Mesenchymal stem cell (in vitro differentiated cells and primary cell): ENCODE measurements at regions not wholly inside any gene's neighbourhood (a gene's known extent, or its start where the extent isn't known, plus 50 kb on each side); places are given as distances from the start of the nearest gene placed in this dataset.

Experiments used
- DNase-seq: peaks from one replicate; pipeline ENCODE4 v3.0.0-alpha.2; 2013
- H2AFZ ChIP-seq: one replicate; pipeline ENCODE4 v1.6.1; 2013; ENCODE audit warnings: low read depth, mild to moderate bottlenecking, control low read depth, inconsistent platforms, low read length, moderate library complexity
- H2AK5ac ChIP-seq: 2 replicates; pipeline ENCODE4 v1.6.1; 2013; ENCODE audit warnings: low read length, moderate library complexity, mild to moderate bottlenecking, inconsistent platforms; ENCODE audit not compliant: severe bottlenecking
- H2BK120ac ChIP-seq: one replicate; pipeline ENCODE4 v1.6.1; 2013; ENCODE audit warnings: low read depth, mild to moderate bottlenecking, inconsistent platforms, low read length, moderate library complexity
- H2BK12ac ChIP-seq, 2 experiments: one replicate each; pipeline ENCODE4 v1.6.1; 2013; ENCODE audit warnings: inconsistent platforms in 2 of 2, low read length in 2 of 2, mild to moderate bottlenecking in 2 of 2, moderate library complexity in 2 of 2, control low read depth in 1 of 2
- H2BK15ac ChIP-seq: one replicate; pipeline ENCODE4 v1.6.1; 2013; ENCODE audit warnings: mild to moderate bottlenecking, low read depth, inconsistent platforms; ENCODE audit not compliant: poor library complexity, severe bottlenecking
- H2BK5ac ChIP-seq: 2 replicates; pipeline ENCODE4 v1.6.1; 2013; ENCODE audit warnings: low read depth, mild to moderate bottlenecking, low read length, control low read depth, inconsistent platforms; ENCODE audit not compliant: poor library complexity, severe bottlenecking
- H3K14ac ChIP-seq, 2 experiments: one replicate each; pipeline ENCODE4 v1.6.1; 2013; ENCODE audit warnings: inconsistent platforms in 2 of 2, low read length in 2 of 2, control low read depth in 1 of 2, mild to moderate bottlenecking in 1 of 2, moderate library complexity in 1 of 2
- H3K18ac ChIP-seq, 2 experiments: one replicate each; pipeline ENCODE4 v1.6.1; 2013; ENCODE audit warnings: inconsistent platforms in 2 of 2, low read length in 2 of 2, control low read depth in 1 of 2, low read depth in 1 of 2, mild to moderate bottlenecking in 1 of 2
- H3K23ac ChIP-seq, 2 experiments: one replicate each; pipeline ENCODE4 v1.6.1; 2013; ENCODE audit warnings: inconsistent platforms in 2 of 2, low read length in 2 of 2, mild to moderate bottlenecking in 2 of 2, moderate library complexity in 2 of 2, control low read depth in 1 of 2
- H3K27ac ChIP-seq: 2 replicates; pipeline ENCODE4 v1.5.1; 2013; ENCODE audit warnings: mild to moderate bottlenecking, moderate library complexity, low read length, control low read depth, inconsistent platforms; ENCODE audit not compliant: poor library complexity, severe bottlenecking
- H3K27me3 ChIP-seq, 2 experiments: 2 replicates each; pipeline versions ENCODE4 v1.6.1 to v1.7.0; 2013; ENCODE audit warnings: low read length in 2 of 2, mild to moderate bottlenecking in 2 of 2, moderate library complexity in 2 of 2, control low read depth in 1 of 2, inconsistent platforms in 1 of 2; ENCODE audit not compliant: control insufficient read depth in 1 of 2, insufficient read depth in 1 of 2
- H3K36me3 ChIP-seq, 2 experiments: 2 replicates each; pipeline versions ENCODE4 v1.6.1 to v1.7.0; 2013; ENCODE audit warnings: low read length in 2 of 2, control low read depth in 1 of 2, inconsistent platforms in 1 of 2, low read depth in 1 of 2, mild to moderate bottlenecking in 1 of 2; ENCODE audit not compliant: insufficient read depth in 2 of 2, control insufficient read depth in 1 of 2
- H3K4ac ChIP-seq, 2 experiments: one replicate each; pipeline ENCODE4 v1.6.1; 2013; ENCODE audit warnings: inconsistent platforms in 2 of 2, low read length in 2 of 2, mild to moderate bottlenecking in 2 of 2, moderate library complexity in 2 of 2, control low read depth in 1 of 2, low read depth in 1 of 2
- H3K4me1 ChIP-seq: 2 replicates; pipeline ENCODE4 v1.6.1; 2013; ENCODE audit warnings: low read depth, low read length, control low read depth; ENCODE audit not compliant: control insufficient read depth, insufficient read depth
- H3K4me2 ChIP-seq: 2 replicates; pipeline ENCODE4 v1.6.1; 2013; ENCODE audit warnings: low read length, mild to moderate bottlenecking, inconsistent platforms; ENCODE audit not compliant: poor library complexity, severe bottlenecking
- H3K4me3 ChIP-seq, 2 experiments: 2 replicates each; pipeline versions ENCODE4 v1.5.1 to v1.7.0; 2013; ENCODE audit warnings: low read length in 2 of 2, mild to moderate bottlenecking in 2 of 2, control low read depth in 1 of 2, low read depth in 1 of 2; ENCODE audit not compliant: insufficient read depth in 1 of 2
- H3K79me1 ChIP-seq: replicated peaks from 2 replicates; pipeline ENCODE4 v1.6.1; 2013; ENCODE audit warnings: mild to moderate bottlenecking, control low read depth, low read length, inconsistent platforms; ENCODE audit not compliant: poor library complexity, severe bottlenecking
- H3K9ac ChIP-seq: 2 replicates; pipeline ENCODE4 v1.7.0; 2013; ENCODE audit warnings: mild to moderate bottlenecking, low read length, moderate library complexity
- H3K9me3 ChIP-seq: 2 replicates; pipeline ENCODE4 v1.7.0; 2013; ENCODE audit warnings: mild to moderate bottlenecking, low read length; ENCODE audit not compliant: control insufficient read depth
- H4K8ac ChIP-seq: one replicate; pipeline ENCODE4 v1.6.1; 2013; ENCODE audit warnings: inconsistent platforms, mild to moderate bottlenecking, low read length, moderate library complexity
- H4K91ac ChIP-seq: one replicate; pipeline ENCODE4 v1.6.1; 2013; ENCODE audit warnings: mild to moderate bottlenecking, low read length, inconsistent platforms
- WGBS: methylation state at CpG from one replicate; pipeline ENCODE4 v1.1.7; 2013; ENCODE audit warnings: mixed read lengths; 5-methylcytosine and 5-hydroxymethylcytosine counted together

DNA sequence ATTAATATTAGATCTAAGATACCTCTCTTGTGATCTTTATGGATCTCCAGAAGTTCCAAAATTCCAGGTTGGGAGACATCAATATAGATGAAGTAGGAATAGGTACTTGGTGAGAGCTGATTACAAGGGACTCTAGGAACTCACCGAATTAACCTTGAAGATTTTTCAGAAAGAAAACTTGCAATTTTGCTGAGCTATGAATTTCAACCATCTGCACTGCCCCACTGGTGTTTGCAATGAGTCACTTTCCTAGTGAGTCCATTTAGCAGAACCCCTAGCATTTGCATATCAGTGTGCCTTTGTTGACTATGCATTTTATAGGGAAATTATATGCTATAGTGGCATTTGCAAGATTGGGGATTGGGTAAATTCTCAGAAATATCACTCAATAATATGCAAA is 122.0 kb downstream of the CTNND1 start:
- Histone ChIP-seq H2BK15ac (no peak overlapping the region), H2BK5ac (no peak overlapping the region), H3K36me3 (no peaks in the 10 kb centered on the region), H3K27ac (no peak overlapping the region), H2BK12ac (no peak overlapping the region), H3K79me1 (no peaks in the 10 kb centered on the region), H4K91ac (no peak overlapping the region), H3K18ac (no peak overlapping the region), H3K14ac (no peak overlapping the region), H3K4me3 (no peak overlapping the region), H3K9me3 (no peaks in the 10 kb centered on the region), H3K23ac (no peak overlapping the region), H3K9ac (no peak overlapping the region), H2BK120ac (no peak overlapping the region), H3K27me3 (no peaks in the 10 kb centered on the region), H2AFZ (no peak overlapping the region), H2AK5ac (no peak overlapping the region), H3K4me2 (no peak overlapping the region), H3K4ac (no peak overlapping the region), H3K4me1 (no peaks in the 10 kb centered on the region), H4K8ac (no peak overlapping the region)
- no peak for DNase-seq
- 100% methylated on average over 1 of the region's 1 CpG for WGBS

DNA sequence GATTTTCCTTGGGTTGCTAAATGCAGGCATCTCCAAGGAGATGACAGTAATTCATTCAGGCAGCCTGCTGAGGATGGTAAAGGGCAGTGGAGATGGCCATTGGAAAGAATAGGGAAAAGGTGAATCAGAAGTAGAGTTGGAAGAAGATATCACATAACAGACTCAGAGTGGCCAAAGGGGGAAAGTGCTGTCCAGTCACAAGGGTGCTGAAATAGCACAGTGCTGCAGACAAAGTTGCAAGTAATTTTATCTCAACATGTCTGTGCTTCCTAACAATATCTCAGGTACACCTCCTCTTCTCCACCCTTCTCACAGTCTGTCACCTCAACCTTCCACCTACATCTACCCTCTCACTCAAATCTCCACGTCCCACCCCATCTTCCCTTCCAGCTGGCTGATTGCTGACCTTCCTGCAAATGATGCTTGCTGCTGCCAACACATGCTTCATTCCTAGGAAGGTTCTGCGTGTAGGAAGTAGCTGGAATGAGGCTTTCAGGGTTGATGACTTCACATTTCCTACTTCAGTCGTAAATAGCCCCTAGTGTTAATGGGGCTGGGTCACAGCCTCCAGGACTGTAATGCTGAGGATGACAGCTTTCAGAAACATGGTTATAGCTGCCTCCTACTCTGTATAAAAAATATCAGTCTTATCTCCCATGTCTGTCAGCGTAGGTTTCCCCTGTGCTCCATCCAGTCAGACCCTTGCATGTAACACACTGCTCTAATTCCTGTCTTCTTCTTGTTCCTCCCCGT is 123.9 kb downstream of the CTNND1 start:
- Histone ChIP-seq H2BK5ac (no peak overlapping the region), H3K4me3 (no peak overlapping the region), H4K8ac (no peak overlapping the region), H3K4me1 (no peaks in the 10 kb centered on the region), H3K18ac (no peak overlapping the region), H2AK5ac (no peak overlapping the region), H3K27ac (no peak overlapping the region), H3K36me3 (no peaks in the 10 kb centered on the region), H3K79me1 (no peaks in the 10 kb centered on the region), H2AFZ (no peak overlapping the region), H2BK12ac (no peak overlapping the region), H3K4me2 (no peak overlapping the region), H3K14ac (no peak overlapping the region), H2BK120ac (no peak overlapping the region), H3K9me3 (no peaks in the 10 kb centered on the region), H3K9ac (no peak overlapping the region), H2BK15ac (no peak overlapping the region), H3K23ac (no peak overlapping the region), H3K27me3 (no peaks in the 10 kb centered on the region), H4K91ac (no peak overlapping the region), H3K4ac (no peak overlapping the region)
- DNase-seq, result no peak
- 40% methylated on average over 4 of the region's 5 CpGs for WGBS

DNA sequence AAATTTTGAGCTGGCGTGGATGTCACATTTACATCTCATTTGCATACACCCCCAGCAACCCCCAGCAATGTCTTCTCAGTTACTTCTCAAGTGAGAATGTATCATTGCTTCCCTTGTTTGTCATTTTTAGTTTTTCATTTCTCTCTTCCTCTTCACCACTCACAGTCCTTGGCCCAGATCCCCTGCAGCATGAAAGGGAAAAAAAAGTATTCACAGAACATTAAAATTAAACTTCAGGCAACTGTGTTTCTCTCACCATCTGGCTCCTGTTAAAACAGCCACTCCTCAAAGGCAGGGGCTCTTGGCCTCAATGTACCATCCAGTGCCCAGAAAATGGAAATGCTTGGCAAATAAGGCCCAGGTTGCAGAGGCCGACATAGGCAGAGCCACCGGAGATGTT is 126.8 kb downstream of the CTNND1 start:
- Histone ChIP-seq H3K27me3 (no peaks in the 10 kb centered on the region), H2BK12ac (no peak overlapping the region), H3K27ac (no peak overlapping the region), H3K14ac (no peak overlapping the region), H2BK15ac (no peak overlapping the region), H2AFZ (no peak overlapping the region), H3K4me1 (no peaks in the 10 kb centered on the region), H2BK5ac (no peak overlapping the region), H3K9ac (no peak overlapping the region), H4K91ac (no peak overlapping the region), H3K4me3 (no peak overlapping the region), H4K8ac (no peak overlapping the region), H3K18ac (no peak overlapping the region), H3K4me2 (no peak overlapping the region), H3K4ac (no peak overlapping the region), H3K36me3 (no peaks in the 10 kb centered on the region), H3K79me1 (no peaks in the 10 kb centered on the region), H2AK5ac (no peak overlapping the region), H3K23ac (no peak overlapping the region), H3K9me3 (no peaks in the 10 kb centered on the region), H2BK120ac (no peak overlapping the region)
- WGBS, result 89% methylated on average over 3 of the region's 3 CpGs
- no peak for DNase-seq

DNA sequence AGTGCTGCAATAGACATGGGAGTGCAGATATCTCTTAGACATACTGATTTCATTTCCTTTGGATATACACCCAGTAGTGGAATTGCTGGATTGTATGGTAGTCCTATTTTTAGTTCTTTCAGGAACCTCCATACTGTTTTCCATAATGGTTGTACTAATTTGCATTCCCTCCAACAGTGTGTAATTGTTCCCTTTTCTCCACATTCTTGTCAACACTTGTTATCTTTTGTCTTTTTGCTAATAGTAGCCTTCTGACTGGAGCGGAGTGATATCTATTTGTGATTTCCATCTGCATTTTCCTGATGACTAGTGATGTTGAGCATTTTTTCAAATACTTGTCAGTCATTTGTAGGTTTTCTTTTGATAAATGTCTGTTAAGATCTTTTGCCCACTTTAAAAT is 128.9 kb downstream of the CTNND1 start:
- no peak overlapping the region for H2AK5ac ChIP-seq
- H3K23ac ChIP-seq, result no peak overlapping the region
- no peaks in the 10 kb centered on the region for H3K4me1 ChIP-seq
- H3K27ac ChIP-seq, result no peak overlapping the region
- no peak overlapping the region for H4K8ac ChIP-seq
- no peak overlapping the region for H3K4me3 ChIP-seq
- DNase-seq, result no peak
- H2BK15ac ChIP-seq, result no peak overlapping the region
- WGBS, result 100% methylated on average over 1 of the region's 1 CpG
- no peak overlapping the region for H3K4ac ChIP-seq
- H3K4me2 ChIP-seq, result no peak overlapping the region
- H3K79me1 ChIP-seq, result no peaks in the 10 kb centered on the region
- H3K9ac ChIP-seq, result no peak overlapping the region
- H2BK120ac ChIP-seq, result no peak overlapping the region
- H2BK12ac ChIP-seq, result no peak overlapping the region
- no peaks in the 10 kb centered on the region for H3K9me3 ChIP-seq
- no peaks in the 10 kb centered on the region for H3K36me3 ChIP-seq
- H2BK5ac ChIP-seq, result no peak overlapping the region
- H3K14ac ChIP-seq, result no peak overlapping the region
- H2AFZ ChIP-seq, result no peak overlapping the region
- H4K91ac ChIP-seq, result no peak overlapping the region
- no peaks in the 10 kb centered on the region for H3K27me3 ChIP-seq
- H3K18ac ChIP-seq, result no peak overlapping the region
